T1000 (cell line): ENCODE measurements at regions not wholly inside any gene's neighbourhood (a gene's known extent, or its start where the extent isn't known, plus 50 kb on each side); places are given as distances from the start of the nearest gene placed in this dataset.

ENCODE experiments used
- DNase-seq: peaks from one replicate; lab custom pipeline; 2025; ENCODE audit warnings: mixed read lengths; lab: John Stamatoyannopoulos, UW

- DNase-seq: peak; percentile 60
Measured at GRCh38 chr6:30806581-30807183, 62.3 kb upstream of the IER3 start.

DNA sequence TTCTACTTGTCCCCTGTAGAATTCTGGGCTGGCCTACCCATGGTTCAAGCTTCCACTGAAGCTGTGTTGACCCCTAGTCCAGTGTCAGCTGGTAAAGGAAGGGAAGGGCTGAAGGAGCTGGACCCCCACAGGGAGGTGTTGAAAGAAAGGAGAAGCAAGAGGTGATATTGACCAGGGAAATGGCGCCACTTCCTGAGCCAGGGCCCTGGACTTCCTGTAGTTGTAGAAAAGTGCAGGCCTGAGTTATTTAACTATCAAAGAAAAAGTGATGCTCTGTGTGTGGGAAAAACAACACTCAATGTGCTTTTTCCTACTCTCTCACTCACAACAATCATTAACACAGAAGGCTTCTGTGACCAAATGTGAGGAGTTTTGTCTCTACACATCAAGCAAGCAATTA, 60.0 kb upstream of the IER3 start:
- no peak for DNase-seq

DNA sequence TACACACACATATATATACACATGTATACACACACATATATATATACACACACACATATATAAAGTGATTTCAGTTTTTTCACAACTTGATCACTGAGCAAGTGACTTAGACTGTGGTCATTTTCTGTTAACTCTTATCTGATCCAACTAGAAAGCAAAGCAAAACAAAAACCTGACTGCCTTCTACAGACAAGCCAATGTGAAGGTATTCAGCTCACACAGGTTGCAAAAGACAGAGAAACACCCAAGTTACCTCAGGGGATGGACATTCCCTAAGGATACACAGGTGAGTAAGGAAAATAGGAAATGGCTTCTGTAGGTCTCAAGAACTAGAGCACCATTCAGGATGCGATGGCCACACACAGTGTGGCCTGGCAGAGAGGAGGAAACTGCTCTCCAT, 58.4 kb upstream of the IER3 start:
- DNase-seq: no peak

GRCh38 chr6:30801950-30802349, 57.6 kb upstream of the IER3 start:
- DNase-seq: no peak

DNA sequence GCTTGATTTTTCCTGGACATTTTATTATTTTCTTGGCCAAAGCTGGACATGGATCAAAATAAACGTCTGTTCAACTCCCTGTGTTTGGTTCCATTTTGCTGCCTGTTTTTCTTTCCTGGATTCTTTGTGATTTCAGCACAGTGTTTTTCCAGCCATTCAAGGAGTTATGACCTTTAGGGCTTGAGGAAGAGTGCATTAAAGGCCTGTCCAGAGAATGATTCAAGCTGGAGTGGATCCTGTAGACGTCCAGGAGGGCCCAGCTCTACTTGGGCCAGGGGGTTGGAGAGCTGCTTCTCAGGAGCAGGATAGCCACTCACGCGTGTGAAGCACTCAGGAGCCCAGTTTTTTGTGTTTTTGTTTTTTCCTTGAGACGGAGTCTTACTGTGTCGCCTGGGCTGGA, 56.5 kb upstream of the IER3 start:
- DNase-seq: no peak

DNA sequence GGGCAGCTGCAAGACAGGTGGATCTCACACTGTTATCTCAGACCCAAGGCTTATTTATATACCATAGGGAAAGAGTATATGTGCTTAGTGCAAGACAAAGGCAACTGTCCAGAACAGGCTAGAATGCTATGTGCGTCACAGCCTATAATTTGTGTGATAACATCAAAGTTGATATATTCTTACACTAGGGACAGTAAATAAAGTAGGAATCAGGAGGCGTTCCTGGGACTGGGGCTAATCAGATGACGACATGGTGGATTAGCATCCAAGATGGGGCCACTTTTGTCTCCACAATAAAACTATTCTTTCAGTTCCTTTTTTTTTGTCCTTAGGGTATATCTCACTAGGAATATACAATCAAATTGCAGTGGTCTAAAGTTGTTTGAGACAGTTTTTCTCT, 54.9 kb upstream of the IER3 start:
- DNase-seq: no peak

GRCh38 chr6:30798494-30798893, 54.1 kb upstream of the IER3 start:
- DNase-seq: no peak

DNA sequence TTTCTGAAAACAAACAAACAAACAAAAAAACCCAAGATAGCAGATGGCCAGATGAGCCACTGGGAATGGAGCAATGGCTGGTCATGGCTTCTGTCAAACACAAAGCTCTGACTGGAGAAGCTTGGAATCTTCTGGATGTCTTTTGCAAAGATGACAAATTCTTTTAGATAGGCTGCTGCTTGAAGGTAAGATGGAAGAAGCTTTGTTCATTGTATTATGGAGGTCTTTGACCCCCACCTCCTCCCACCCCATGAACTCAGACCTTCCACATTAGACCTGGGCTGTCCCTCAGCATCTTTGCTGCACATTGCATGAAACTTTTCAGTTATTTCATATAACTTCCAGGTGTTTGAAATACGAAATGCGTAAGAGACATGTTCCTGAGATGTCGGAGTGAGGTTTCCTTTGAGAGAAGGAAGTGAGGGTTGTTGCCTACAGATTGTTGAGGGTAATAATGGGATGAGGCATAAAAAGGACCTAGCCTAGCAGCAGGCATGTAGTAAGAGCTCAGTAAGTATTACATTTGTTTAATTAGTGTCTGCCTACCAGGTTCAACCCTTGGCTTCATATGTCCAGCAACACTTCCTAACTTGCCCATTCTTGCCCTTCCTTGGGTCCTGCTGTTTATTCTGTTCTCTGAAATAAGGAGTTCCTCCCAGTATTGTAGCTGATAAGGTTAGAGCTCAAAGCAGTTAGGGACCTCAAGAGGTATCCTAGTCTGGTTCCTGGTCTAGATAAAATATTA, 51.4 kb upstream of the IER3 start:
- no peak for DNase-seq
